ENCODE measurements at regions not wholly inside any gene's neighbourhood (a gene's known extent, or its start where the extent isn't known, plus 50 kb on each side); places are given as distances from the start of the nearest gene placed in this dataset.

- H3K9ac ChIP-seq (ENCODE audit: insufficient read depth, low read depth, low read length), result no peak overlapping the region
- in situ Hi-C loops (cut with HindIII; ENCODE audit: extremely low pct_ligation_motif_present, low pct_unique_long_range_greater_than_20kb) (no loop called here), intact Hi-C loops (cut with micrococcal nuclease; ENCODE audit: unreplicated experiment) (no loop called here)
- POLR2A ChIA-PET, result no interaction called here
- H3K4me3 ChIP-seq (replicated peaks in 1 of 3; ENCODE audit: insufficient read depth in 1 of 3, low read depth in 2 of 3, low read length in 3 of 3), result no peak overlapping the region
- no peaks in the 10 kb centered on the region for H3K9me3 ChIP-seq (ENCODE audit: low read length)
- H4K20me1 ChIP-seq (ENCODE audit: insufficient read depth, low read length), result no peaks in the 10 kb centered on the region
- no peak overlapping the region for H3K27ac ChIP-seq (ENCODE audit: extremely low read length, insufficient read depth, low read length)
- BruUV-seq (replicated peaks), result no TSS peak
- no peak for ATAC-seq
- no peak for DNase-seq (ENCODE audit: low spot score)
- H3K79me2 ChIP-seq (ENCODE audit: insufficient read depth, low read length), result no peaks in the 10 kb centered on the region
- CTCF ChIA-PET (ENCODE audit: low intra/inter-chr PET ratio, low total read pairs), result no interaction called here
- no peaks in the 10 kb centered on the region for H3K36me3 ChIP-seq (replicated peaks in 1 of 2; ENCODE audit: control insufficient read depth in 1 of 2, insufficient read depth in 2 of 2, low read length in 2 of 2)
- H3K27me3 ChIP-seq (ENCODE audit: control insufficient read depth in 1 of 2, insufficient read depth in 2 of 2, low read length in 2 of 2), result no peaks in the 10 kb centered on the region
- no peak for TF ChIP-seq ZMYM2 (CRISPR knock-in tag; IDR thresholded peaks at IDR 0.05)
- no peak for TF ChIP-seq ZNF709 (CRISPR knock-in tag; IDR thresholded peaks at IDR 0.05)
- no peak for TF ChIP-seq ZNF335 (CRISPR knock-in tag; IDR thresholded peaks at IDR 0.05)
- no peak for TF ChIP-seq ZNF782 (CRISPR knock-in tag; IDR thresholded peaks at IDR 0.05; ENCODE audit: borderline replicate concordance)
- TF ChIP-seq ZNF7 (CRISPR knock-in tag; IDR thresholded peaks at IDR 0.05), result no peak
- no peak for TF ChIP-seq ZNF468 (CRISPR knock-in tag; IDR thresholded peaks at IDR 0.05)
- no peak for TF ChIP-seq RXRB (CRISPR knock-in tag; IDR thresholded peaks at IDR 0.05; ENCODE audit: borderline replicate concordance)
- TF ChIP-seq ZNF570 (CRISPR knock-in tag; IDR thresholded peaks at IDR 0.05; ENCODE audit: borderline replicate concordance), result no peak
- no peak for TF ChIP-seq ZNF138 (CRISPR knock-in tag; IDR thresholded peaks at IDR 0.05; ENCODE audit: low read depth)
- TF ChIP-seq ZFX (CRISPR knock-in tag; IDR thresholded peaks at IDR 0.05; ENCODE audit: low read depth), result no peak
- TF ChIP-seq DMAP1 (CRISPR knock-in tag; IDR thresholded peaks at IDR 0.05), result no peak
- TF ChIP-seq RFX5 (IDR thresholded peaks at IDR 0.05; ENCODE audit: low read depth, low read length), result no peak
- TF ChIP-seq HNF1B (CRISPR knock-in tag; IDR thresholded peaks at IDR 0.05), result no peak
- TF ChIP-seq ZNF552 (CRISPR knock-in tag; IDR thresholded peaks at IDR 0.05; ENCODE audit: borderline replicate concordance), result no peak
- H3K4me1 ChIP-seq (ENCODE audit: insufficient read depth, low read length), result no peaks in the 10 kb centered on the region
- FAIRE-seq, result no peak
- no peak overlapping the region for H2AFZ ChIP-seq (ENCODE audit: low read length)
- 2% methylated on average over 2 of the region's 2 CpGs for WGBS (ENCODE audit: low lambda C conversion rate)
- no peak overlapping the region for H3K4me2 ChIP-seq (ENCODE audit: low read depth, low read length)
Measured at GRCh38 chr5:120103495-120103894, 360.6 kb upstream of the PRR16 start.

Measured in HepG2 (cell line).